NAMALWA (cell line): ENCODE measurements at regions not wholly inside any gene's neighbourhood (a gene's known extent, or its start where the extent isn't known, plus 50 kb on each side); places are given as distances from the start of the nearest gene placed in this dataset.
"Not testable (repeated sequence)": the region's sequence is repeated elsewhere in the genome, so short reads cannot be mapped to it uniquely, and the experiment has no call there.

Source experiments
- DNase-seq: peaks from one replicate; pipeline ENCODE4 v3.0.0-alpha.2; 2015; ENCODE audit warnings: low spot score

DNA sequence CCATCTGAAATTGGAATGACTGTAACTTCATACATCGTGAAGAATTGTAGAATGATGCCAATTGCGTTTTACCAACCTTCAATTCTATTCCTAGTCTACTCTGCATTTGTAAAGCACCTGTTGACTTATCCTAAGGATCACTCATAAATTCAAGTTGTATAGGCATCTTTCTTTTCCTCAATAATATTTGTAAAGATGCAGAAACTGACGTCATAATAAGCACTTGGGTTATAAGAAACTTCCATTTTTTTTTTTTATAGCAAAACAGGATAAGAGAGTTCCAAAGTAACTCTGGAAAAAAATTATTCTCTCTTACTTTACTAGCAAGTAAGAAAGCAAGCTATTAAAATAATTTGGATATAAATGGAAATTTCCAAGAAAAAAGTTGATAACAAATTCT, 1377.4 kb upstream of the ACVR2A start:
- DNase-seq: no peak

DNA sequence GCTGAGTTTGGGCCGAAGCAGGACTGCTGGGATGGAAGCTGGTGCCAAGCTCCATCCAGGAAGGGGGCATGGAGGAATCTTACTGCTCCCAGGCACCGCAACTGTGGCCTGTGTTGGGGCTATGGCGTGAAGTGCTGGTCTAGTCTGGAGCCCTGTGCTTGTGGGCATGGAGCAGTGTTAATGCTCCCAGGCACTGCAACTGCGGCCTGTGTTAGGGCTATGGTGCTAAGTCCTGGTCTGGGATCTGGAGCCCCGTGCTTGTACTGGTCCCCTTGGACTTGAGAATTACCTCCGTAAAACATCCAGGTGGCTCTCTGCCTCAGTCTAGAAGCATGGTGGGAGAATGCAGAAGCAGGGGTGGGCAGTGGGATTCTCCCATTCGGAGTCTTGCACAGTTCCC, 1379.4 kb upstream of the ACVR2A start:
- no peak for DNase-seq

DNA sequence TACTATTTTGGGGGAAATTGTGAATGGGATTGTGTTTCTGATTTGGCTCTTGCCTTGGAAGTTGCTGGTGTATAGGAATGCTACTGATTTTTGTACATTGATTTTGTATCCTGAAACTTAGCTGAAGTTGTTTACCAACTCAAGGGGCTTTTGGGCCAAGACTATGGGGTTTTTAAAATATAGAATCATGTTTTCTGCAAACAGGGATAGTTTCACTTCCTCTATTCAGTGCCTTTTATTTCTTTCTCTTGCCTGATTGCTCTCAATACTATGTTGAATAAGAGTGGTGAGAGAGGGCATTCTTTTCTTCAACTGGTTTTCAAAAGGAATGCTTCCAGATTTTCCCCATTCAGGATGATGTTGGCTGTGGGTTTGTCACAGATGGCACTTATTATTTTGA, 1383.8 kb upstream of the ACVR2A start:
- peak; percentile 39 for DNase-seq

GRCh38 chr2:146458585-146458984, 1386.2 kb upstream of the ACVR2A start:
- DNase-seq: no peak

- no peak for DNase-seq
Observed at GRCh38 chr2:146457221-146457620, 1387.6 kb upstream of the ACVR2A start.

DNA sequence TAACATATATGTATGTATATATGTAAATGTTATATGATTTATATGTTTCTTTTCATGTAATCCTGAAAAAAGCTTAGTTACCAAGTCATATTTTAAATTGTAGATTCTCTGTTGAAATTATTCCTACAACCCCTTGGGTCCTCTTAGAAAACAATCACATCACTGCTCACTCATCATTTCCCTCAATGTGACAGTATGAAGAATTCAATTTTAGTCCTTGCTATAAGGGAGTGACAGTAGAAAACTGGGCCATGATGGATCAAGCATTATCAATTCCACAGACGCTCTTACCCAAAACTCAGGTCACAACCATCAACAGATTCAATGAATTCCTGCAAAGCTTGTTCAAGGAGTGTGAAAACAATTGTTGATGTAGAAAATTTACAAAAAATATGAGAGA, 1389.5 kb upstream of the ACVR2A start:
- no peak for DNase-seq

- DNase-seq: no peak
Observed at GRCh38 chr2:146451972-146452371, 1392.9 kb upstream of the ACVR2A start.

GRCh38 chr2:146450131-146450530, 1394.7 kb upstream of the ACVR2A start:
- DNase-seq: no peak

GRCh38 chr2:146444987-146445386, 1399.8 kb upstream of the ACVR2A start:
- no peak for DNase-seq

- no peak for DNase-seq
Observed at GRCh38 chr2:146444085-146444484, 1400.7 kb upstream of the ACVR2A start.

GRCh38 chr2:146438246-146438645, 1406.6 kb upstream of the ACVR2A start:
- no peak for DNase-seq

- no peak for DNase-seq
Observed at GRCh38 chr2:146437712-146438111, 1407.1 kb upstream of the ACVR2A start.

DNA sequence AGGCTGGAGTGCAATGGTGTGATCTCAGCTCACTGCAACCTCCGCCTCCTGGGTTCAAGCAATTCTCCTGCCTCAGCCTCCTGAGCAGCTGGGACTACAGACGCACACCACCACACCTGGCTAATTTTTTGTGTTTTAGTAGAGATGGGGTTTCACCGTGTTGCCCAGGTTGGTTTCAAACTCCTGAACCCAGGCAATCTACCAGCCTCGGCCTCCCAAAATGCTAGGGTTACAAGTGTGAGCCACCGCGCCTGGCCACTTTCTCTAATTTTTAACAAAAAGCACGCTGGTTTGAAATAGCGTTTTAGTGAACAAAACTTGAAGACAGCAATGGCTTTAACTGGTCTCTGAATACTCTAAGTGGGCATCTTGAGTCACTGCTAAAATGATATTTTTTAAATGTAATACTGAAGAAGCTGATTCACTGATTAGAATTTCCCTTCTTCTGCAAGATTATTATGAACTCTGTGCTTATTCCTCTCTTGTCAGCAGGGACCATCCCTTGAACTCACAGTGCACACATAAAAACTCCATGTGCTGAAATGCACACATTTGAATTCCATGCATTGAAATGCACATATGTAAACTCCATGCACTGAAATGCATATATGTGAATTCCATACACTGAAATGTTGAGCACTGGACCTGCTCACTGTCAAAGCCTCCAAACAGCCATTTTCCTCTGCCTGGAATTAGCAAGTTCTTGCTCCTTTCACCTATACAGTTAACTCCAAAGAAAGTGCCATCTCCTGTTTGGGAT, 1411.5 kb upstream of the ACVR2A start:
- no peak for DNase-seq

DNA sequence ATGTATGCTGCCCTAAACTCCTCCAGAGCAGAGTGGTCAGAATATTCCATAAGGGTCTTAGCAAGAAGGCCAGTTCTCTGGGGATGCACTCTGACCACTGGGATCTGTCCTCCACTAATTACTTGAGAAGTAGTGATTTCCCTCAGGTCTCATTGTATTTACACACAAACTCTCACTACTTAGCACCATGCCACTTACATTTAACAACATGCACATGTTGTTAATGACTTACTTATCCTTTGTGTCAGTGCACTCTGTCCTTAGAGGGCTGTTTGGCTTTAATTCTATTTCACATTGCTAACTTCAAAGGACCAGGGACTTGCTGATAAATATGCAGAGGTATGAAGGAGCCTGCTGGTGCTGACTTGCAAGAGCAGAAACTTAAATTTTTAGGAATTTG, 1415.5 kb upstream of the ACVR2A start:
- DNase-seq: no peak

GRCh38 chr2:146417942-146418341, 1426.9 kb upstream of the ACVR2A start:
- no peak for DNase-seq

GRCh38 chr2:146415291-146415690, 1429.5 kb upstream of the ACVR2A start:
- no peak for DNase-seq

DNA sequence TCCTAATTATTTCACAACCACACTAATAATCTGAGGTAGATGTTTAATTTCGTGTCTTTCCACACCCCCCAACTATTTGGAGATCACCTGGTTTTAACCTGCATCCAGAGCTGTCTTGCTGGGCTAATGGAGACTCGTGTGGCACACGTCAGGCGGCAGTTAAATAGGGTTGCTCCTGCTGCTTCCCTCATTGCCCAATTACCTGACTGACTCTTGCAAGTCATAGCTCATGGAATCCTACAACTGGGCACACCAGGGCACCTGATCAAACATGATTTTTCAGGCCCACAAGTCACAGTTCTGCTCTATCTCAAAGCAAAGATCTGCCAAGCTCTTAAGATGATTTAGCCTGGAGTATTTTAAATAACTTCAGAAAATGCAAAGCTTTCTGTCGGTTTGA, 1430.4 kb upstream of the ACVR2A start:
- no peak for DNase-seq

DNA sequence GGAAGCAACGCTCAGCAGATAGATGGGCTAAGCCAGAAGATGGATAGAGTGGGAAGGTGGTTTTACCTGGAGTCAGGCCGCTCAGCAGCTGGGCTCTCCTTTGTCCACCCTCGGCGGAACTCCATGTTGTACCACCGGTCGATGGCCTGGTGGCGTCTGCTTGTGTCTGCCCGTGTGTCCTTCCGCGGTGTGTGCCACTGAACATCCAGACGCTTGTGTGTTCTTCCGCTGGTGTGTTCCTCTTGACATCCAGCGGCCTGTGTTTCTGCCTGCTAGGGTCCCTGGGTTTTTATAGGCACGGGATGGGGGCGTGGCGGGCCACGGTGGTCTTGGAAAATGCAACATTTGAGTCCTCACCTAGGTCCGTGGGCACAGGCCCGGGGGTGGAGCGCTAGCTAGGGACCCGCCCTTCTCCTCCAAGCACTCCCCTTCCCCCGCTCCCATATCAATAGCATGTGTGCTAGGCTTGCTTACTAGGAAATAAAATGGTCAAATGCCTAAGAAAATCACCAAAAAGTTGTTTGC, 1431.7 kb upstream of the ACVR2A start:
- DNase-seq: no peak

DNA sequence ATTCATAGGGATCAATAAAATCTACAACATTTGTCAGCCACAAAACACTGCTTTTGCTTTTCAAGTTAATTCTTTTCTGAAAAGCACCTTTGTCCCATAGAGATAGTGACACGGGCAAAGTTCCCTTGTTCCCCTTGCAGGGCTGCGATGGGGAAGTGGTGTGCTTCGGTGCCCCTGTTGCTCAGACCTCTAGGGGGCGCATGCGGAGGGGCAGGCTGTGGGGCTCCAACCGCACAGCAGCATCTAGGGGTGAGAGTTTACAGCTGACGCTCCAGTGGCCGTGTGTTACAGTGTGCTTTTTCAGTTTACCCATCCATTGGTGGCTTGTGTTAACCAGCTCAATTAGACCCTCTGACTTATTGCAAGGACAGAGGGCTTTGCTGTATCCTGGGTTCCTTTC, 1432.2 kb upstream of the ACVR2A start:
- DNase-seq: peak; percentile 23

GRCh38 chr2:146405402-146406309, 1439.2 kb upstream of the ACVR2A start:
- DNase-seq: not testable (repeated sequence)

DNA sequence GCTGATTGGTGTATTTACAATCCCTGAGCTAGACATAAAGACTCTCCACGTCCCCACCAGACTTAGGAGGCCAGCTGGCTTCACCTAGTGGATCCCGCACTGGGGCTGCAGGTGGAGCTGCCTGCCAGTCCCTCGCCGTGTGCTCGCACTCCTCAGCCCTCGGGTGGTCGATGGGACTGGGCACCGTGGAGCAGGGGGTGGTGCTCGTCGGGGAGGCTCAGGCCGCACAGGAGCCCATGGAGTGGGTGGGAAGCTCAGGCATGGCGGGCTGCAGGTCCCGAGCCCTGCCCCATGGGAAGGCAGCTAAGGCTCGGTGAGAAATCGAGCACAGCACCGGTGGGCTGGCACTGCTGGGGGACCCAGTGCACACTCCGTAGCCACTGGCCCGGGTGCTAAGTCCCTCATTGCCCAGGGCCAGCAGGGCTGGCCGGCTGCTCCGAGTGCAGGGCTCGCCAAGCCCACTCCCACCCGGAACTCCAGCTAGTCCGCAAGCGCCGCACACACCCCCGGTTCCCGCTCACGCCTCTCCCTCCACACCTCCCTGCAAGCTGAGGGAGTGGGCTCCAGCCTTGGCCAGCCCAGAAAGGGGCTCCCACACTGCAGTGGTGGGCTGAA, 1441.2 kb upstream of the ACVR2A start:
- DNase-seq: not testable (repeated sequence)

DNA sequence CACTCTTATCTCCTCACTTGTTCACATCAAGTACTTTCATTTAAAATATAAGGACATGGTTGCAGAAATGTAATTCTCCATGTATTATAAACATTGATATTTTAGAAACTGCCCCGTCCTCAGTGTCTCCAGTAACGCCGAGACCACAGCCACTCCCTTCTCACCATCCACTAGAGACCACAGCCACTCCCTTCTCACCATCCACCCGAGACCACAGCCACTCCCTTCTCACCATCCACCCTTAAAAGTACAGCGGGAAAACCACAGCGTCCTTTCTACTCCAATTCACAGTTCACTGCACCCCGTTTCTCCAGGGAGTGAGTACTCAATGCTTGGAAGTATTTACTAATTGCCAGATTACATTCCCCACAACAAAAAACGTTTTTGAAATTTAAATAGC, 1452.2 kb upstream of the ACVR2A start:
- DNase-seq: no peak

GRCh38 chr2:146392186-146392585, 1452.6 kb upstream of the ACVR2A start:
- DNase-seq: no peak
